ENCODE measurements at regions not wholly inside any gene's neighbourhood (a gene's known extent, or its start where the extent isn't known, plus 50 kb on each side); places are given as distances from the start of the nearest gene placed in this dataset.

DNA sequence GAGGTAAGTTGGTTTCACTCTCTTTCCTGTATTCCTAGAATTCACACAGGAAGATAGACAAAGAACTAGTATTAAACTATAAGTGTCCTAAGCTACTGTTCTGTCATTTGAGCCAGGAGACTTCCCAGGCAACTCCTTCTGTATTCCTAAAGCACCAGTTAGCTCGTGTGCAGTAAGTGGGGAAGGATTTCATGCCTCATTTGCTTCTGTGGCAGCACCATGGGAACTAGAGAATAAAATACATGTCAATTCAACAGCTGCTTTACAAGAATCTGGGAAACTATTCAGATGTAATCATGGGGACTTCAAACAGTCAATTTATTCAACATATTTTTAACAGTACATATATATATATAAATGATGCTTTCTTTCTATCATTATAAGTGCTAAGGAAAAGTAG is 762.3 kb downstream of the PRELID2 start:
- TF ChIP-seq, protein P1, sequence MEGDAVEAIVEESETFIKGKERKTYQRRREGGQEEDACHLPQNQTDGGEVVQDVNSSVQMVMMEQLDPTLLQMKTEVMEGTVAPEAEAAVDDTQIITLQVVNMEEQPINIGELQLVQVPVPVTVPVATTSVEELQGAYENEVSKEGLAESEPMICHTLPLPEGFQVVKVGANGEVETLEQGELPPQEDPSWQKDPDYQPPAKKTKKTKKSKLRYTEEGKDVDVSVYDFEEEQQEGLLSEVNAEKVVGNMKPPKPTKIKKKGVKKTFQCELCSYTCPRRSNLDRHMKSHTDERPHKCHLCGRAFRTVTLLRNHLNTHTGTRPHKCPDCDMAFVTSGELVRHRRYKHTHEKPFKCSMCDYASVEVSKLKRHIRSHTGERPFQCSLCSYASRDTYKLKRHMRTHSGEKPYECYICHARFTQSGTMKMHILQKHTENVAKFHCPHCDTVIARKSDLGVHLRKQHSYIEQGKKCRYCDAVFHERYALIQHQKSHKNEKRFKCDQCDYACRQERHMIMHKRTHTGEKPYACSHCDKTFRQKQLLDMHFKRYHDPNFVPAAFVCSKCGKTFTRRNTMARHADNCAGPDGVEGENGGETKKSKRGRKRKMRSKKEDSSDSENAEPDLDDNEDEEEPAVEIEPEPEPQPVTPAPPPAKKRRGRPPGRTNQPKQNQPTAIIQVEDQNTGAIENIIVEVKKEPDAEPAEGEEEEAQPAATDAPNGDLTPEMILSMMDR (IDR thresholded peaks at IDR 0.05), result no peak
- TF ChIP-seq POLR2A (IDR thresholded peaks at IDR 0.05), result no peak

Data from esophagus squamous epithelium (tissue), 4 donors.